MV-4-11 (cell line): ENCODE measurements at regions not wholly inside any gene's neighbourhood (a gene's known extent, or its start where the extent isn't known, plus 50 kb on each side); places are given as distances from the start of the nearest gene placed in this dataset.

Experiments
- DNase-seq: peaks from one replicate; lab custom pipeline; 2025; lab: John Stamatoyannopoulos, UW

GRCh38 chr4:71243091-71243833 is 95.6 kb upstream of the SLC4A4 start:
- peak; percentile 50 for DNase-seq

- no peak for DNase-seq
These were observed 91.1 kb upstream of the SLC4A4 start for GRCh38 chr4:71247706-71248105.

GRCh38 chr4:71251261-71251660 is 87.6 kb upstream of the SLC4A4 start:
- no peak for DNase-seq

- no peak for DNase-seq
These were observed 85.3 kb upstream of the SLC4A4 start for GRCh38 chr4:71253545-71253944.

GRCh38 chr4:71254451-71255012 is 84.3 kb upstream of the SLC4A4 start:
- DNase-seq: no peak

- no peak for DNase-seq
These were observed 82.8 kb upstream of the SLC4A4 start for GRCh38 chr4:71255976-71256375.

- DNase-seq: no peak
These were observed 81.1 kb upstream of the SLC4A4 start for GRCh38 chr4:71257761-71258160.

GRCh38 chr4:71258323-71258722 is 80.5 kb upstream of the SLC4A4 start:
- no peak for DNase-seq

- no peak for DNase-seq
These were observed 79.5 kb upstream of the SLC4A4 start for GRCh38 chr4:71259280-71259679.

GRCh38 chr4:71259911-71260331 is 78.9 kb upstream of the SLC4A4 start:
- DNase-seq: peak; percentile 86

GRCh38 chr4:71260544-71260943 is 78.3 kb upstream of the SLC4A4 start:
- DNase-seq: no peak

GRCh38 chr4:71261001-71261400 is 77.8 kb upstream of the SLC4A4 start:
- DNase-seq: no peak

- DNase-seq: no peak
These were observed 77.1 kb upstream of the SLC4A4 start for GRCh38 chr4:71261633-71262121.

GRCh38 chr4:71262161-71262560 is 76.7 kb upstream of the SLC4A4 start:
- no peak for DNase-seq

- DNase-seq: no peak
These were observed 72.6 kb upstream of the SLC4A4 start for GRCh38 chr4:71266090-71266794.

GRCh38 chr4:71267244-71267643 is 71.6 kb upstream of the SLC4A4 start:
- DNase-seq: no peak

- peak; percentile 48 for DNase-seq
These were observed 70.7 kb upstream of the SLC4A4 start for GRCh38 chr4:71268166-71268565.

GRCh38 chr4:71269233-71269632 is 69.6 kb upstream of the SLC4A4 start:
- no peak for DNase-seq

- no peak for DNase-seq
These were observed 67.9 kb upstream of the SLC4A4 start for GRCh38 chr4:71270901-71271300.

GRCh38 chr4:71272976-71273375 is 65.8 kb upstream of the SLC4A4 start:
- no peak for DNase-seq

- DNase-seq: no peak
These were observed 63.8 kb upstream of the SLC4A4 start for GRCh38 chr4:71275004-71275403.

GRCh38 chr4:71275570-71275969 is 63.2 kb upstream of the SLC4A4 start:
- peak; percentile 59 for DNase-seq

- DNase-seq: no peak
These were observed 61.5 kb upstream of the SLC4A4 start for GRCh38 chr4:71277353-71277752.
